Islet precursor cell (in vitro differentiated cells): ENCODE measurements at regions not wholly inside any gene's neighbourhood (a gene's known extent, or its start where the extent isn't known, plus 50 kb on each side); places are given as distances from the start of the nearest gene placed in this dataset.
A peak's percentile ranks its signal among the peaks of the same experiment; 100 is the strongest.

ENCODE experiments used
- DNase-seq: peaks from one replicate; pipeline ENCODE4 v3.0.0-alpha.2; 2018

DNA sequence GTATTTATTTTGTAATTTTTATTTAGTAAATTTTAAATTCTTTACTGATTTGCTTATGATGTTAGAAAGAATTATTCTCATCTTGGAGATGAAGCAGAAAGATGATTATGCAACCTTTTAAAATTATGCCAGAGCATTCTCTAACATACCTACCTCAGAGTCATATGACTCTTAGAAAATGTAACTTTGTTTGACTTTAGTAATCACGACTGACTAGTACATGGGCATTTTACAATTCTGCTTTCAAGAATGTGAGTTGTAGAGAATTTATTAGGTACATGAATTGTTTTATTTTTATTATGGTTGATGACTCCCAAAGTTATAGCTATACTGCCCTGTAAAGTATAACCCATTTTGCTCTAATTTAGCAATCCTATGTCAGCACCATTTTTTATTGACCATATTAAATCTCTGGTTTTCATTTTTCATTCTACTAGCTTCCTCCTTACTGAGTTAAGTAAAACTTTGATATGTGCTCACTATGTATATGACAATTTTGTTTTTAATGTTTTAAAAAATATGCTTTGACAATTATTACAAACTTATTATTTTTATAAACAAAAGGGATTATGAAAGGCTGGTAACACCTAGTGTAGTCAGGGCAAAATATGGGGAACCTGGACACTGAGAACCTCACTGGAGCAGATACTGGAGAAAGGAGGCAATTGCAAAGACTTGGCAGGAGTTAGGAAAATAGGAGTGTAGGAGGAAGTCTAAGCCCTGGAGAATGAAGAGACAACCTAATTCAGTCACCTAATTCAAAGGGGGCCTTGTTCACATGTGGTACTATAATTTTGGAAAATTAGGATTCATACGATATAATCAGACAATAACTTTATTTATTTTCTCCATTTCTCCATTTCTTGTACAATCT, 249.7 kb upstream of the DAB2 start:
- DNase-seq, result no peak

DNA sequence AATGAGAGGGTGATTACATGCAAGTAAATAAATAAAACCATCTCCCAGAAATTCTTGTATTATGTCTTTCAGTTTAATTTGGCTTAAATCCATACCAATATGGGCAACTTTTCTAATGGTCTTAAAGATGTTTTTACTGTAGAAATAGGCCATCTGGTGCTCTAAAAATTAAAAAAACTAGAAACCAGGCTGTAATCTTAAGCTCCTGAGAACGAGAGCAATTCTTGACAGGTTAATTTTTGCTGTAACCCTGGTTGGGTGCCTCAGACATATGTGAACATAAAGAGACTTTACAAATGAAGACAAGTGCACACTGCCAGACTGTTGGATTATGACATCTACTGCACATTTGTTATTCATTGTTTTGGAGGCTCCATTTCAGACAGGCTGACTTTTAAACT, 246.8 kb upstream of the DAB2 start:
- no peak for DNase-seq

DNA sequence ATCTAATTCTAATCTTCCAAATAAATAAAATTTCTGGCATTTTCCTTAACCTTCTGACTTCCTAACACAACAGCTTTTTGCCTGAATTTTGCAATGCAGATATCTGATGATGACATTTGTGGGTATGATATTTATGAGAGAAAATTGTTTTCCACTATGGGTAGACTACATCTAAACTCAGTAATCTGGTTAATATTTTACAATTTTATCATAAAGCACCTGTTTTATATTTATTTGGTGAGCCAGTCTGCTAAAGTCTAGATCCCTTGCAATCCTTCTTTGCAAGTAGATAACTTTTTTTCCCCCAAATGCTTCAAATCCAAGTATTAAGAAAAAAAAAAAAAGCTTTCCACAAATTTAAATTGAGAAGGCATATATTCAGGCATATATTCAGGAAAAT, 246.2 kb upstream of the DAB2 start:
- no peak for DNase-seq

GRCh38 chr5:39670391-39670790, 245.6 kb upstream of the DAB2 start:
- no peak for DNase-seq

DNA sequence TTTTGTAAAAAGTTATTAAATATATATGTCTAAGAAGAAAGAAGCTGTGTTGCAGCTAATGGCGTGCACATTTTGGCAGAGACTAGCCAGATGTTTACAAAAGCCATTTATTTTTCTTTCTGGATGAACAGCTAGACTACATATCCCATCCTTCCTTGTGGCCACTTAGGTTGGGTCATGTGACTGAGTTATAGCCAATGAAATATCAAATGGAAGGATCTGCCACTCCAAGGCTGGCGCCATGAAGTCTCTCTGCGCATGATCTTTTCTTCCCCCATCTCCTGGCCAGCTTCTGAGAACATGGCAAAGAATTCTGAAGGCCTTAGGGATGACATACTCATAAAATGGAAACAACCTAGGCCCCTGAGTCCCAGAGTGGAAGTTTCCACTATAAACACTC, 244.2 kb upstream of the DAB2 start:
- DNase-seq, result no peak

DNA sequence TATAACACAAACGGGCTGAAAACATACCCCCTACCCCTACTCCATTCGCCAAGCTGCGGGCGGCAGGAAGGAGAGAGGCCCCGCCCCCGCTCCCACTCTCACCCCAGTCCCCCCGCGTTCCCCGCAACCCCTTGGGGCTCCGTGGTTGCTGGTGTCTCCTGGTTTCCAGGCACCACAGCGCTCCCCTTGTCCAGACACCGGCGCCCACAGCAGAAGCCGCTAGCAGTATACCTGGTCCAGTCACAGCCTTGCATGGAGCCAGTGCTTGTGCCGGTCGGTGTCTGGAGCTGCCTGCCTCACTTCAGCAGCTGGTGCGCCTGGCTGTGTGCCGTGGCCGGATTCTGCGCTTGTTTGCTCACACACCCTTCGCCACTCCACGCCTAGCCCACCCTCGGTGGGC, 240.5 kb upstream of the DAB2 start:
- peak; percentile 46 for DNase-seq

DNA sequence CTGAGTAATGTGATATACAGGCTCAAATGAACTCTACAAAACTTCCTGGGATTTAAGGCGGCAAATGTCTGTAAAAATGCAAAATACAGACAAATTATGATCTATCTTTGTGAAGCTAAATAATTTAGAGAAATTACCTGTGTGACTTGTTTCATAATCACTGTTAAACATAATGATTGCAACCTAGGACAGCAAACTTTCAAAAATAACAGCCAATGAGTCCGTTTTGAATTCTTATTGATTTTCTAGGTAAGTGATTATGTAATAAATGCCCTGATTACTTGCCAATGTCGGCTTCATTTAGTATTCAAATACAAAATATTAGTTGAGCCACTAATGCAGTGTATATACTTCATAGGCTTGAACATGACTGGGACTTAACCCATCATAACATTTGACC, 238.2 kb upstream of the DAB2 start:
- no peak for DNase-seq

DNA sequence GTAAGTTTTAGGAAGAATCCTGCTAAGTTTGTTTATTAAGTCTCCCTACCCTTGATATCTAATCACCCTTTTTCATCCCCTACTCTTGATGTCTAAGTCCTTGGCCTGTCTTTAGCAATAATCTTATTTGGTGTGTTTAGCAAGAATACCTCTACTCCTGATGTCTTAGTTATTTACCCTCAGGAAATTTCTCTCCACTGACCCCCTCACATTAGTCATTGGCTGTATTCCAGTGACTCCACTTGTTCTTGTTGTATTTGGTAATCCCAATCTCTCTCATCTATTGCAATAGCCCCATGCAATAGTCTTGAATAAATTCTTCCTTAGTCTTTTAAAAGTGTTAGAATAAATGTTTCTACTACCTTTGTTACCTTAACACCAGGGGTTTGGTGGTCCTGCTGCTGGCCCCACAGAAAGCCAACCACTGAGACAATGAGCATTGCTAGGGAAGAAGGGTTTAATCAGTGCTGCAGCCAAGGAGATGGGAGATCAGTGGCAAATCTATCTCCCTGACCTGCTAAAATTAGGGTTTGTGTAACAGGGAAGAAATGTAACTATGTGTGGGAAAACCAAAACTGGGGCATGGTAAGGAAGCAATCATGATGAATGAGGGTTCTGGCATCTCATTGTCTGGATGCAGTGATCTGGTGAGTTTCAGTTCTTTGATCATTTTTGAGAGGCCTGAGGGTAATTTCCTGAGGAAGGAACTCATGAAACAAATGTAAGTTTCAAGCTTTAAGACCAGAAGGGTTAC, 236.4 kb upstream of the DAB2 start:
- peak; percentile 70 for DNase-seq

DNA sequence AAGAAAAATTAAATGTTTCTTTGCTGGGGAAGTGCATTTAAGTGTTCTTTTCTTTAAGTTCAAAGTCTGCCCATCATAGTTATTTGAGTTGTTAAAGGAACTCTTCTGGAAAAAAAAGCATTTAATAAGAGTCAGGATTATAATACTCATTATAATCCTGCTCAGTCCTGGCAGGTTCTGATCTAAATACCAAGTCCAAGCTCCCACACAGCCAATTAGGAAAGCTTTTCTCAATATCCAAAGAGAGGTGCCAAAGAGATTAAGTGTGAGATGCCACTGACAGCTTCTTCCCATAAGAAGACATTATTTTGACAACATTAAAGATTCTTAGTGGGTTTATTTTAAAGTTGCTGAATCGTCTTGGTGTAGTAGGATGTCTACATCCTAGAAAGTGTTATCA, 235.2 kb upstream of the DAB2 start:
- DNase-seq, result no peak

DNA sequence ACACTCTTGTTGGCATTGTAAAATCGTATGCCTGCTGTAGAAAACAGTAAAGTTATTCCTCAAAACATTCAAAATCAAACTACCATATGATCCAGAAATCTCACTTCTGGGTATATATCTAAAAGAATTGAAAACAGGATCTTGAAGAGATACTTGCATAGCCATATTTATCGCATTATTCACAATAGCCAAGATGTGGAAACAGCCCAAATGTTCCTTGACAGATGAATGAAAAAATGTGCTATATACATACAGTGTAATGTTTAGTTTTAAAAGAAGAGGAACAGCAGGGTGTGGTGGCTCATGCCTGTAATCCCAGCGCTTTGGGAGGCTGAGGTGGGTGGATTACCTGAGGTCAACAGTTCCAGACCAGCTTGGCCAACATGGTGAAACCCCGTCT, 234.1 kb upstream of the DAB2 start:
- no peak for DNase-seq

- no peak for DNase-seq
These were observed 233.2 kb upstream of the DAB2 start for GRCh38 chr5:39657943-39658342.

DNA sequence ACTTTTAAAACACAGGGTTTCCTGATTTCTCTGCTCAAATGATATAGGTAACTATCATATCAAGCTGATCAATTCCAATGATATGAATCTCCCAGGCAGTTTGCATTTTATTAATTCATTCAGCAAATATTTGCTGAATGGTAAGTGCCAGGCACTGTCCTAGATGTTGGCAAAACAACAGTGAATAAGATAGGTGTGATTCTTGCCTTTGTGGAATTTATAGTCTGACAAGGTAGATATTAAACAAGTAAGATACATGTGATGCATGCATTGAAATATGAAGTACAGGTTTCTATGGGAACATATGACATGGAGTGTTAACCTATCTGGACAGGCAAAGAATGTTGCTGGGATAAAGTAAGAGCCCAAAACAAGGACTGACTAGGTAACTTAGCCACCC, 231.8 kb upstream of the DAB2 start:
- DNase-seq, result no peak

DNA sequence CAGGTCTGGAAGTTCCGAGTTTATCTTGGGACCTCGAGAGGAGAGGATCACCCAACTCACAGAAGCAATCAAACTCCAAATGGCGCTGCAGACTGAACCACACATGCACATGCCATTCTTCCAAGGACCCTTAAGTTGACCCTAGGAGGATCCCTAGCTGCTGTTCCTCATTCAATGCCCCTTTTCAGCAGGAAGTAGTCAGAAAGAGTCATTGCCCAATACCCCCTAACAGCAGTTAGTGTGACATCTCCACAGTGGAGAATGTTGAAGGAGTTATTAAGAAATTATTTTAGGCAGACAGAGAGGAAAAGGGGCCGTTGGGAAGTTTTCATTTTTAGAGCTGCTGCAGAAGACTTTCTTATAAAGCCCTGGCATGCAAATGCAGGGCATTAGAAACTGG, 229.9 kb upstream of the DAB2 start:
- DNase-seq, result no peak

DNA sequence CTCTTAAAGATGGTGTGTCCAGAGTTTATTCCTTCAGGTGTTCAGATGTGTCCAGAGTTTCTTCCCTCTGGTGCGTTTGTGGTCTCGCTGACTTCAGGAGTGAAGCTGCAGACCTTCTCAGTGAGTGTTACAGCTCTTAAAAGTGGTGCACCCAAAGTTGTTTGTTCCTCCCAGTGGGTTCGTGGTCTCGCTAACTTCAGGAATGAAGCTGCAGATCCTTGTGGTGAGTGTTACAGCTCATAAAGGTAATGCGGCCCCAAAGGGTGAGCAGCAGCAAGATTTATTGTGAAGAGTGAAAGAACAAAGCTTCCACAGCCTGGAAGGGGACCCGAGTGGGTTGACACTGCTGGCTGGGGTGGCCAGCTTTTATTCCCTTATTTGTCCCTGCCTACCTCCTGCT, 227.7 kb upstream of the DAB2 start:
- peak; percentile 42 for DNase-seq

GRCh38 chr5:39652036-39652435, 227.3 kb upstream of the DAB2 start:
- DNase-seq, result no peak

DNA sequence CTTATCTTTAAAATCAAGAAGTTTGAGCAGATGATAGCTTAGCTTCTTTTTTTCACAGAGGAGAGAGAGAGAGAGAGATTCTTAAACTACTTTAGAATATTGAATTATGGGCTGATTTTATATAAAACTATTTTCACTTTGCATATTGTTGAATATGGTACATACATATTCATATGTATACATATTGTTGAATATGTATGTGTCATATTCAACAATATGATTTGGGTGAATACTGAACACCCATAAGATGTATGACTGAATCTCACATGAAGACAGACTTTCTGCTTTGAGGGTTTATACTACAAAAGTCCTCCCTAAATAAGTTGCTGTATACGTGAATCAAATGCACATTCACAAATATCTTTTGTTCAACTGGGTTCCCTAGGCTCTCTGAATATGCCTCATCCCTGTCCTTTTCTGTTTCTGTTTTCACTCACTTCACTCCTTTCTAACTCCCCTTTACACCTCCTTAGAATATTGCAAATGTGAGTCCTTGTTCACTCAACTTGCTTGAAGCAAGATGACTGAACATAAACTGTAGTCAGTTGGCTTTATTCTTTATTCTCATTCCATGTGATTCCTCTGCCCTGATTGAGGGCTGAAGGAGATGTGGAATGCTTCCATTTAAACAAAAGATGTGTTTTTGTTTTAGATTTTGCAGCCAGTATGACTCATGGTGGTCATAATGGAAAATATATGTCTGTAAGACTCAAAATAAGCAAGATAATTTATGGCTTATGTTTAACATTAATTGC, 225.4 kb upstream of the DAB2 start:
- no peak for DNase-seq

DNA sequence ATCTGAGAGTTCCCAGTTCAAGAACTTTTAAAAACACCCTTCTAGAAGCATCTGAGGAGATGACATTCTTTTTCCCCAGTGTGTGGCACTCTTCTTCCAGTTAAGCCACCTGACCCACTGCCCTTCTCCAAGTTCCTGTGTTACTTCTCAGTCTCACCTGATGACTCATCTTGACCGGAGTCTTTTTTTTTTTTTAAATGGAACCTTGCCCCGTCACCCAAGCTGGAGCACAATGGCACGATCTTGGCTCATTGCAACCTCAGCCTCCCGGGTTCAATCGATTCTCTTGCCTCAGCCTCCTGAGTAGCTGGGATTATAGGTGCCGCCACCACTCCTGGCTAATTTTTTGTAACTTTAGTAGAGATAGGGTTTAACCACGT, 224.1 kb upstream of the DAB2 start:
- peak; percentile 68 for DNase-seq

- DNase-seq, result no peak
These were observed 223.5 kb upstream of the DAB2 start for GRCh38 chr5:39648085-39648847.

DNA sequence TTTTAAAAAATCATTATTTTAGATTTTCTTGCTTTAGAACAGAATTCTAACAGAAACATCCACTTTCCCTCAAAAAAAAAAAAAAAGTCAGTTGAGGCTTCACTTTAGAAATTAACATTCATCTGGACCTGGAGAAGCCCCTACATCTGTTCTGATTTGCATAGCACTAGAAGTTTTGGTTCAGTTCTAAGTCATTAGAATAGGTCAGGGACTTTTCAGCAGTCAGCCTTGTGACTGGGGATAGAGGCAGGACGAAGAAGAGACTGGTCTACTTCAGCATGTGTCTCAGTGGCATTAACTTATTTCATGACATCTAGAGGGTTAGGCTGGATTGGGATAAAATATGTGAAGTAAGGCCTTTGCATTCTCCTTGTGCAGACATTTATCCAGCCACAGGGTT, 215.8 kb upstream of the DAB2 start:
- no peak for DNase-seq

DNA sequence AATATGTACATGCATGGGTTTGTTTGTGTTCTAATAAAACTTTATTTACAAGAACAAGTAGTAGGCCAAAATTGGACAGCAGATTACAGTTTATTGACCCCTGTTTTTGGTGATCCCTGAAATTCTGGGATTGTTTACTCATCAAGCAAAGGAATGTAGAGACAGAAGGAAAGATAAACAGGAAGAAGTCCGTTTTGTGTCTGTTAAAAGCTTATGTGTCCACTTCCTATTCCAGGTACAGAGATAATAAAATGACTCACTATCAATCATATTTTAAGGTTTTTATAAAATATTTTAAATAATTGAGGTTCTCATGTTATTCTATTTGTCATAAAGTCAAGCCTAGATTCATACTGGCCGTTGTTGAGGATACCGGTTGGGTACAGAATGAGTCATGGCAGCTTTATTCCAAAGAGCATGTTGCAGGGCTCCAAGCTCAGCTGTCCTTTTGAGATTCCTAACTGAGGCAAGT, 214.9 kb upstream of the DAB2 start:
- DNase-seq, result no peak

DNA sequence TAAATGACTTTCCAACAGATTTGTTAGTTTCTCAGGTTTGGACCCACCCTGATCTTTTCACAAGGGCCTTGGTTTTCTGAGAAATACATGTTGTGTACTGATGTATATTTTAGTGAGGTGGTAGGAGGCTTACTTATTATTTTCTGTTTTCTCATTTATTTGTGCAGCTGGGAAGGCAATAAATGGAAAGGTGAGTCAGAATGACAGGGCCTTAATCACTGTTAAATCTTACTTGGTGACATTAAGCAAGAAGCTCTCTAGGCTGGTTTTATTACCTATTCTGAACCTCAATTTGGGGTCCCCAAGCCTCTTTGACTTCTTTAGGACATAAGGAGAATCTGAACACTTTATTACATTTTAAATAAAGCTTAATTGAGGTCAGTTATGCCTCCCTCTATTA, 214.0 kb upstream of the DAB2 start:
- no peak for DNase-seq

GRCh38 chr5:39633057-39633456, 208.3 kb upstream of the DAB2 start:
- no peak for DNase-seq

GRCh38 chr5:39631958-39632357, 207.2 kb upstream of the DAB2 start:
- DNase-seq, result no peak
